HG03521 (cell line): ENCODE measurements at regions not wholly inside any gene's neighbourhood (a gene's known extent, or its start where the extent isn't known, plus 50 kb on each side); places are given as distances from the start of the nearest gene placed in this dataset.
A peak's percentile ranks its signal among the peaks of the same experiment; 100 is the strongest.

Source experiments
- ATAC-seq: cut with Tn5 transposase; IDR thresholded peaks from one replicate; pipeline ENCODE4 v1.9.1; 2021; ENCODE audit warnings: mild to moderate bottlenecking, moderate library complexity; ENCODE audit not compliant: unreplicated experiment

DNA sequence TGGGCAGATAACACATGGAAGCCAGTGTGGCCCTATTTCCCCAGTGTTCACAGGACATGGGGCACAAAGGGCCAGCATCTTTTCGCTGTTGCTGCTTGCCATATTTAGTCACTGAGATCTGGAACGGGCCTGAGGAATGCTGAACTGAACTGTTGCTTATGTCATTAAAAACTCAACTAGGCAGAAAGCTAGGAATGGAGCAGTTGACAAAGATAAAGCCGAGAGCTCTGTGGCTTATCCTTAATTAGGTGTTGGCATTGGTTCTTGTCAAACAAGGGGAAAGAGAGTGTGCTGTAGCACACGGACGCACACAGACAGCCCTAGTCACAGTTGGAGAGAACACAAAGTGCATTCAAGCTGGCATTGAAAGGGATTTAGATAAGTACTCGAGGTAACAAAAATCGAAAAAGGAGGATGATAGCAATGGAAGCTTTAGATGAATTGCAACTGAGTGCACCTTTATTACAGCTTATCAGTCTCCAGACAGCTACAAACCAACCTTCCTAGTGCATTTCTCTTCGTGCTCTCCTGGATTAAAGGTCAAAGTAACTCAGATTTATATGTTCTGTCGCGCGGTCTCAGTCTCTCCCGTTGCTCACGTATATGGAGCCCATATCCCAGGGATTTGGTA lies 450.2 kb upstream of the ZNF608 start:
- no peak for ATAC-seq

DNA sequence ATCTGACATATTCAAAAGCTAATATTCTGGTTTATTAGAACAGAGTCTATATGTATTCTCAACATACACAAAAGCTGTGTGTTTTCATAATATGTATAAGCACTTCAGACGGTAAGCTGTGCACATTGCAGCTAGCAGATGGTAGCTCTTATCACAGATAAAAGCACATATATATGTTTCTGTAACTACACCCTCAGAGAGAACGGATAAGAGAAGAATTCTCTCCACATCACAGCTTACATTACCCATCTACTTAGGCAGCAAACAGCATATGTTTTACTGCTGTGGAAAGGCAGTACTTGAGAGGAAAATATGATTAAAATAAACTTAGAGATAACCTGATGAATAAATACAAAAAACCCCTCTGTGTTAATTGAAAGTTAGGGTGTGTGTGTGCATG lies 450.9 kb upstream of the ZNF608 start:
- no peak for ATAC-seq

DNA sequence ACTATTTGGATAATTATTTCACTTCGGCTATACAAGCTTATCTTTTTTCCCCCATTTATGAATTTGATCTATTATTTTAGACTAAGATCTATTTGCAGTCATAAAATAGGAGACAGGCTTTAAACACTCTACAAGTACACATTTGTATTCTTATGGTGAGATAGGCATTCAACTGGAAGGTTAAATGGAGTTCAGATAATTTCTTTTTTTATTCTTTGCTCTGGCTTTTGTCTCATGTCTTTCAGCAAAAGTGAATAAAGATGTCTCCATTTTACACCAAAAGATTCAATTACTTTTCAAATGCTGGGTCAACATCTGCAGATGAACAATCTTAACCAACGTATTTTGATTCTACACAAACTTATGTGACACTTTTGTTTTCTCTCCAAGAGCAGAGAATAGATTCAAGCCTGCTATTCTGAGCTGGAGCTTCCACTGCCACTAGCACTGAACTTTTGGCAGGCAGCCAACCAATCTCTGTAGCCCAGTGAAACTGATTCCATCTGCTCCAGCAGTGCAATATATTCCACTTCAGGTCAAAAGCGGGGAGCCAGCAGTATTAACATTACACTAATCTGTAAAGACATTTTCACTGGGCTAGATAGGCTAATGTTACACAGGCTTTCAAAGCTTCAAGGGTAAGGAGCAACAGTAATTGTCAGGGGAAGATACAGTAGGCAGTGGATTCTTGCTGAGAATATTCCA lies 452.0 kb upstream of the ZNF608 start:
- ATAC-seq, result no peak

GRCh38 chr5:125199373-125199772 lies 452.9 kb upstream of the ZNF608 start:
- ATAC-seq, result no peak

- no peak for ATAC-seq
Observed at GRCh38 chr5:125199968-125200865, 453.8 kb upstream of the ZNF608 start.

GRCh38 chr5:125200866-125201373 lies 454.5 kb upstream of the ZNF608 start:
- no peak for ATAC-seq

GRCh38 chr5:125201446-125202052 lies 455.1 kb upstream of the ZNF608 start:
- ATAC-seq, result no peak

- ATAC-seq, result no peak
Observed at GRCh38 chr5:125202353-125202752, 455.9 kb upstream of the ZNF608 start.

DNA sequence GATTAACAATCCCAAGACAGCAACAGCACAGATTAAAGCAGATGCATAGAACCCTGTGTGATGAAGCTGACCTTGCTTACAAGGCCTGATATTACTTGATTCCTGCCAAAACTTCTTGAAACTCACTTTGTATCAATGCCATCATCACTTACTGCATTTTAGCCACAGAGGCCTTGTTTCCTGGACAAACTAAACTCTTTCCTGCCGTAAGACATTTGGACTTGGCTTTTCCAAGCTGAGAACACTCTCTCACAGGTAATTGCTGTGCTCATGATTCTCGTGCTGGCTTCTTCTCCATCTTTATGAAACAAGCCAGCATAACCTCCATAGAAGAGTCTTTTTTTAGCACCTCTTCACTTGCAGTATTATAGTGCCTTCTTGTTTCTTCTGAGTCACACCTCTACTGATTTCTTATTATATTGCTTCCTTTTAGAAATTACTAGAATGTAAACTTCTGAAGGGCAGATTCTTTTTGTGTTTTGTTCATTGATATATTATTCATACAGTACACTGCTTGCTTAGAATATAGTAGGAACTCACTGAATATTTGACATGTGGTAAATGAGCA lies 456.5 kb upstream of the ZNF608 start:
- ATAC-seq, result no peak

DNA sequence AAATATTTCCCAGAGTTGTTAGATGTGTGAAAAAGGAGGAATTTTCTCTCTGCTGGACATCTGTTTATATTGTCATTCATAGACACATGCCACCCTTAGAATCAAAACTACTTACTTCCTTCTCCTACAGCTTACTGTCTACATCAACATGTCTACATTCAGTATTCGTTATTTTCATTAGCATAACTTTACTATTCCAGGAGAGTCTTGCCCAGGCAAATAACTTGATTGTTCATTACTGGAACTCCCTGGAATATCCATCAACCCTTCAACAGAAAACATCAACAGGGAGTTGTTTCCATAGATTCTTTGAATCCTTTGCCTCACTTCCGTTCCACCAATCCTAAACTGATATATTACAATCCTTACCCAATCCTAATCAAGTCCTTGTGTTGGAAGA lies 457.5 kb upstream of the ZNF608 start:
- ATAC-seq, result no peak

GRCh38 chr5:125205601-125206225 lies 459.3 kb upstream of the ZNF608 start:
- no peak for ATAC-seq

GRCh38 chr5:125207856-125208255 lies 461.4 kb upstream of the ZNF608 start:
- ATAC-seq, result no peak

DNA sequence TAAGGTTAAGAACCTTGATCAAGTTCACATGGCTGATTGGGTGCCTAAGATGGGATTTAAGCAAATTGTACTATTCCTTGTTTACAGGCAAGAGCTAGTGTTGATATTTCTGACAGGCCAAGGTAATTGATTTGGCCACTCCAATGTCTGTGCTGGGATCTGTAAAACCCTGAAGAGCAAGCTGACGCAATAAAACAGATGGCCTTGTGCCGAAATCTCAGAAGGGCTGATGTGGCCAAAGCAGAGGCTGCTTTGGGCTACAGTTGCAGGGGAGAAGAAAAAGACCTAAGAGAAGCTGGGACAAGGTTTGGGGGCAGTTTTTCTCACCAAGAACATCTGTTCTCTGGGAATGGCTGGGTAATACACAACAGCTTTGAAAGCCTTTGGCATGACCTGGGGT lies 463.2 kb upstream of the ZNF608 start:
- ATAC-seq, result no peak

DNA sequence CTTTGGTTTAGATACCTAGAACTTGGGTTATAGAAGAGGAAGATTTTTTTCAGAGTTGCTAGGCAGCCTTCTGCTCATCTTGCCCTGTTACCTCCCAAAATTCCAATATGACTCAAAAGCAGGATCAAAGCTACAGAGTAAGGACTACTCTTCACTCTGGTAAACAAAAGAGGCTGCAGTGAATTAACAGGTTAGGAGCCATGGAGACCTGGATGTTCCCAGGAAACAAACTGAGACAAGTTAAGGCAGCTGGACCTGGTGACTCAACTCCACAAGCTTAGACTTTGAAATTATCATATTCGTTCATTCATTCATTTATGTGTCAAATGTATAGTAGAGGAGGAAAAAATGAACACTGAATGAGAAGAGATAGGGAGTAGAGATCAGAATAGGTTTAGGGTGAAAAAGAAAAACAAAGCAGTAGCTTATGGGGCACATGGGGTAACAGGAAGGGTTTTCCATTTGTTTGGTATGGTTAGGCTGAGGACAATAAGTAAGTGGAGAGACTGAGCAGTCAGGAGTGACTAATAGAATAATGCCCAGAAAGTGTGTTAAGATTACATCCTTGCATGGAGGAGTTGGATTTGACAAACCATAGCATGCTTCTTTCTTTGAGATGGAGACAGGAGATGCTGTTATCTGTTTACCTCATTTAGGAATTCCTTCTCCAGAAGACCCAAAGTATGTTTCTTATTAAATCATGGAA lies 464.0 kb upstream of the ZNF608 start:
- no peak for ATAC-seq

DNA sequence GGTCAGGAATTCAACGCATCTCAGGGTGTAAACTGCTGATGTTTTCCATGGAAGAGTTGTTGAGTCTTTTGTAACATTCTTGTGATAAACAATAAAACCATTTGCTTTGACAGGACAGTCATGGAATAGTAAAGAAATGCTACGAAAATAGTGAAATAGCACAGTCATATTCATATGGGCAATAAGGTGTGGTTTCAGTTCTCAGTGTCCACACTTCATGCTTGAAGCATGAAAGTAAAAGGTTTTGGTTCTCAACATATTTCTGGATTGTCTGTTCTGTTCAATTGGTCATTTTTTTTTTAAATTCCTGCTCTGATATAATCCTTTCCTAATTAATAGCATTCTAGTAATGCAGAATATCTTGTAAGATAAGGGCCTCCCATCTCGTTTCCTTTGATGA lies 467.6 kb upstream of the ZNF608 start:
- ATAC-seq, result peak; percentile 83

- ATAC-seq, result no peak
Observed at GRCh38 chr5:125215593-125215992, 469.2 kb upstream of the ZNF608 start.

GRCh38 chr5:125219710-125220109 lies 473.3 kb upstream of the ZNF608 start:
- ATAC-seq, result no peak

- ATAC-seq, result no peak
Observed at GRCh38 chr5:125220284-125220683, 473.8 kb upstream of the ZNF608 start.

DNA sequence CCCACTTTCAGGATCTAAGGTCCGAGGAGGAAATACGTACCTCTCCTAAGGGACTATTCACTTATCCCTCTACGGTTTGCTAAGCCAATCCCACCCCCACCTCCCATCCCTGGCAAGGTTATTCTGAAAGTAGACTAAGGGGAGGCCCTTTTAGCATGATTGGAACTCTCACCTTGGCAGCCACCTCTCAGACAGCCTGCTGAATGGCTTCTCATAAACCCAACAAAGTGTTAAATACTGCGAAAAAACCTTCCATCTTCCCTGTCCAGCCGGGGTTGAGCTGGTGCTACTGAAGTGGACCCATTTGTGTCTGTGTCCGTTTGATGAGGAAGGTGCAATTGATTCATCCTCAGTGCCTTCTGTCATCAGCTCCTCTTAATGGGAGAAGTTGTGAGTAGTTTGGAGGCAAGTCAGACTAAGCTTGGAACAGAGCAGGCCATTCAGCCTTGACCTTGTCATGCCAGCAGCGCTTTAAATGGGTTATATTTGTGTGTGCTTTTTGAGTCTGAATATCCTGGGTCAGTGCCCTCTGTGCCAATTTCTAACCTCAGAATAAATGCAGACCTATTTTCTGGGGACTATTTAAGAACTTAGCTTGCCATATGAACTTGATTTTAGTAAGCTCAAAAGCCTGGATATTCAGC lies 476.3 kb upstream of the ZNF608 start:
- no peak for ATAC-seq
